ENCODE measurements at regions not wholly inside any gene's neighbourhood (a gene's known extent, or its start where the extent isn't known, plus 50 kb on each side); places are given as distances from the start of the nearest gene placed in this dataset.

GRCh38 chr3:132874701-132875100 is 152.5 kb upstream of the NPHP3 start:
- TF ChIP-seq FOXA1 (IDR thresholded peaks at IDR 0.05) (no peak), HDGF (IDR thresholded peaks at IDR 0.05; ENCODE audit: borderline replicate concordance) (no peak), BHLHE40 (IDR thresholded peaks at IDR 0.05; ENCODE audit: borderline replicate concordance) (no peak), TARDBP (IDR thresholded peaks at IDR 0.05) (no peak), NFRKB (IDR thresholded peaks at IDR 0.05) (no peak), SP1 (IDR thresholded peaks at IDR 0.05) (no peak), FOXM1 (IDR thresholded peaks at IDR 0.05; ENCODE audit: borderline replicate concordance) (no peak), CTBP1 (IDR thresholded peaks at IDR 0.05; ENCODE audit: borderline replicate concordance) (no peak), SUZ12 (IDR thresholded peaks at IDR 0.05) (no peak), PKNOX1 (IDR thresholded peaks at IDR 0.05) (no peak)
